ENCODE measurements at regions not wholly inside any gene's neighbourhood (a gene's known extent, or its start where the extent isn't known, plus 50 kb on each side); places are given as distances from the start of the nearest gene placed in this dataset.
"Not testable (repeated sequence)": the region's sequence is repeated elsewhere in the genome, so short reads cannot be mapped to it uniquely, and the experiment has no call there.

DNA sequence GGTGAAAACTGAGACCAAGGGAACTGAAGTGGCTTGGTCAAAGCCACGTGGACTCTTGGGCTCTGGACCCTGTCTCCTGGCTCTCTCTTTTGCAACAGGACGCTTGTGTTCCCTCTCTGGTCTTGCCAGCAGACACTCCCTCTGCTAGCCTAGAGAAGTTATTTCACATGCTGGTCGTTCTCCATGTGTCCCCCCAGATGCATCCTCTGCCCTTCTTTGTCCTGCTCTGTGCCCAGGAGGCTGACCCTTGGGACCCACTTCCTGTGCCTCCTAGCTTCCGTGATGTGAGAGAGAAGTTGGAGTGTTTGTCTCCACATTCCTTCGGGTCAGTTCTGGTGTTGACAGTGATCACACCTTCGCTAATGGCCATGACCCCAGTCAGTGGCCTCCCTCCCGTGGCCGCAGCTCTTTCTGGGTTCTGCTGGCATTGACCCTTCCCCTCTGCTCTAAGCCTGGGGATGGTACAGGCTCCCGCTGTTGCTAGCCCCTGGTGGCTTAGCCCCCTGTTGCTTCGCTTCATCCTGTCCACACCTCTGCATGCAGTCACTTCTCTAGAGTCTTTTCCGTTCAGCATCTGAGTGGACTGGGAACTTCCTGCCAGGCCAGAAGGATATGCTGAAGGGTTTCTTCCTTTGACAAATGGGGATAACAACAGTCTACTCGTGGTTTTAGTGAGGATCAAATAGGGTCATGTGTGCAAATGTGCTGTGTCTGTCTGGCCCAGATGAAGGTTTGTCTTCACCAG lies 70.1 kb upstream of the BMP2 start:
- no peak for DNase-seq (ENCODE audit: missing footprints)
- no peak for ATAC-seq
- intact Hi-C loops (cut with DNase I): no loop called here

DNA sequence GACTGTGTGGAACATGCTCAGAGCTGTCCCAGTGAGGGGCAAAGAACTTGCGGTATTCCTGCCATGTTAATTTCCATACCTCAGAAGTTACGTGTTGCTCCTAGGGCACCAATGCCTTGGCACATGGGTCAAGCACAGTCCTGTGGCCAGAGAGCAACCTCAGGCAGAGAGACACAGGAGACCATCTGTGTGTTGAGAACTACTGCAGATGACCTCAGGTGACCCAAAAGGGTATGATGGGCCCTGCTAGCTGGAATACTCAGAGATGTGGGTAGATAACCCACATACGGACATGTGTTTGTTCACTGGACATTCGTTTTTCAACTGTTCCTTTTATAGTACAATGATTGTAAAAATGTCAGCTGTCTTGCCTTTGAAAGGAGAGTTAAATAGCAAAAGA lies 71.5 kb upstream of the BMP2 start:
- DNase-seq (ENCODE audit: missing footprints) (no peak), ATAC-seq (no peak)
- intact Hi-C loops (cut with DNase I): no loop called here

DNA sequence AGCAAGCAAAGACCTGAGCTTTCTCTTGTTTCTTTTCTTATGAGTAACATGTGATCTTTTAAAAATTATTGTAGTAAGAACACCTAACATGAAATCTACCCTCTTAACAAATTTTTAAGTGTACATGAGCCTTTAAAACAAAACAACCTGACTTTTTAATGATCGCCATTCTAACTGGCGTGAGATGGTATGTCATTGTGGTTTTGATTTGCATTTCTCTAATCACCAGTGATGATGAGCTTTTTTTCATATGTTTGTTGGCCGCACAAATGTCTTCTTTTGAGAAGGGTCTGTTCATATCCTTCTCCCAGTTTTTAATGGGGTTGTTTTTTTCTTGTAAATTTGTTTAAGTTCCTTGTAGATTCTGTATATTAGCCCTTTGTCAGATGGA lies 73.7 kb upstream of the BMP2 start:
- intact Hi-C loops (cut with DNase I); DNase-seq (ENCODE audit: missing footprints); ATAC-seq: not testable (repeated sequence)

DNA sequence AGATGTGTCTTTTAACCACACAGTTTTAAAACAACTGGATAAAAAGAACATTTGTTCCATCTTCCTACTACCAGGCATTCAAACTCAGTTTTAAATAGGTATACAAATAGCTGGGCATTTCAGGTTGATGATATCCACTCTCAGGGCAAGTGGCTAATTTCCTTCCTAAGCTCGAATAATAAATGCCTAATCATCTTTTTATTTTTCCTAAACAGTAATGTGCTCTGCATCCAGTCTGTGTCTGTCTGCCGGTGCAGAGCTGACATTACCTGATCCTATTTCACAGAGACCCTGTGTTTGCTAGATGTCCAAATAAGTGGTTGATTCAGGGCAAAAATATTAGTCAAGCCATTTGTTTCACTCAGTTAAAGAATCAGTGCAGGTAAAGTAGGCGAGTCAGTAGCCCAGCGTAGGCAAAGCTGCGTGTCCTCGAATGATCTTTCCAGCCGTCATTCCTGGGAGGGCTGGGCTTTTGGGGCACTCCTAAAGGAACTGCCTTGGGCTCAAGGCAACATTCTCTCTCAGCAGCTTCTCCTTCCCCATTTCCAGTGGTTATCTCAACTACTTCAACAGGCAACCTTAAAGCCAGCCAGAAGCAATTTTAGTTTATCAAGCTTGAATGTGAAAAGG lies 74.2 kb upstream of the BMP2 start:
- intact Hi-C loops (cut with DNase I): no loop called here
- DNase-seq (ENCODE audit: missing footprints) (no peak), ATAC-seq (peak; percentile 63)

DNA sequence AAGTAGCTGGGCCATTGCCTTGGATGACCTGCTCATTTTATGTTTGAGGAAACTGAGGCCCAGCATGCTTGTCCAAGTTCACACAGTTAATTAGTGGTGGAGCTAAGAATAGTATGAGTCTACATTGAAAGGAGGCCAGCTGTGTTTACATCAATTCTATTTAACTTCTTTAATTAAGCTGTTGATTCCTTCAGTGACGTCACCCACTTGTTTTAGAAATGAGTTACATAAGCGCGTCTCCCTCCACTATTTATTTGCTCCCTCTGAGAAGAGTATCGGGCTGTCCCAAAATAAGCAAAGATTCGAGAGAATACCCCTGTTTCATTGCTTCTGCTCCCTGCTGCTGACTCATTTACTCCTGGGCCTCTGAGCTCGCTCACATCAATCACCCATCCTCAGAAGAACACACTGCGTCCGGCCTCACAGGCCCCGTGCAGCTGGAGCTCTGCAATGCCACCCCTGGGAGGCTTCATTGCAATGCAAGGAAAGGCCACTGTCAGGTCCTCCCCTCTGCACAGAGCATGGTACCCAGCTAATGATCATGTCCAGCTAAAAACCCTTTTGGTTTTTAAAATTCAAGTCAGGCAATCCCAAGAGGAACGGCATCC lies 74.8 kb upstream of the BMP2 start:
- intact Hi-C loops (cut with DNase I): no loop called here
- ATAC-seq (peak; percentile 76), DNase-seq (ENCODE audit: missing footprints) (no peak)

DNA sequence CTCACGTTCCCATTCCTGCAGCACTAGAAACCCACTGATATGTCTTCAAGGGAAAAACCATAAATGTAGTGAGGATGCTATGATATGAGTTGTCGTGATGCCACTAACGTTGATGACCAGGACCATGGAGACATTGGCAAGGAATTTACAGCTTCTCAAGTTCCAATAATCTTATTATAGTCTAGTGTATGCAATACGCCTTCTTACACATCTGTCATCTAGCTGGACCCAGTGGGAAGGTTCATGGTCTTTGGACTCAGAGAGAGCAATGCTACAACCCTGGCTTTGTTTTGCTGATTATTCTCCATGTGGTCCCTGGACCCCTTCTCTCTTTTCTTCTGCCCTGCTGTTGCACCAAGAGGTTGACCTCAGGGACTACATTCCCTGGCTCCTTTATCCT lies 76.0 kb upstream of the BMP2 start:
- ATAC-seq: no peak
- intact Hi-C loops (cut with DNase I): no loop called here

DNA sequence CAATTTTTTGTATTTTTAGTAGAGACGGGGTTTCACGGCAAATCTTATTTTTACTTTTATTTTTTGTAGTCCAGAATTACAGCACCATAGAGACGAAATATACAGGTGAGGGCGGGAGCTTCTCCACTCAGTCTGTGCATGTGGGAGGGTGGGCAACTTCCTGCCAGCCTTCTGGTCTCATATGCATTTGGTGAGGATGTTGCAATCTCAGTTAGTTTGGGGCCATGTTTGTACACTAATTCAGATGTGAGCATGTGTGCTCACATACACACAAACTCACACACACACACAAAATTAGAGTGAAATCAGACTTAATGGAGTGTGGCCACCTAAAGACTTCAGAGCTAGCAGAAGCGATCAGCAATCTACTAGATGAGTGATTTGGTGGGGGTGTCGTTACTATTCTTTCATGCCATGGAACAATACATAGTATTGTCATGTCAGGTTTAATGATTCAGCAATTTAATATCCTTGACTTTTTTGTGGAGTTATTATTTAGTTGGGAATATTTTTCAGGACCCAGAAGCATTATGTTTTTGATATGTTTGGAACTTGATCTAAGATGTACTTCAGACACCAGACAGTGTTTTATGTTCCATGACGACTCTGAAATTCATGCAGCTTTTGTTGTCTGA lies 78.0 kb upstream of the BMP2 start:
- ATAC-seq (no peak), DNase-seq (ENCODE audit: missing footprints) (no peak)
- intact Hi-C loops (cut with DNase I): no loop called here

More for the DNA sequence above, 76.0 kb upstream of the BMP2 start:
- DNase-seq (ENCODE audit: missing footprints): no peak

DNA sequence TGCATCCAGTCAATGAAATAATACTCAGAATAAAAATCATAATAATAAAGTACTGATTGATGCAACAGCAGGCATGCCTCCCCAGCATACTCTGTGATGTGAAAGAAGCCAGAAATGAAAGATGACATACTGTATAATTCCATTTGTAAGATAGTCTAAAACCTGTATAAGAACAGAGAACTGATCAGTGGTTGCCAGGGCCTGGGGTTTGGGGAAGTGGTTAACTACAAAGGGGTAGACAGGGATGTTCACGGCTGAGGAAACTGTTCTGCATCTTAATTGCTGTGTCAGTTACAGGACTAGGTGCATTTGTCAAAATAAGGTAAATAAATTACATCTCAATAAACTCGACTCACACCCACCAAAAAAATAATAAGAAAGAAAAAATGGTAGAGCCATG lies 81.3 kb upstream of the BMP2 start:
- DNase-seq (ENCODE audit: missing footprints) (no peak), ATAC-seq (no peak)
- intact Hi-C loops (cut with DNase I): no loop called here

DNA sequence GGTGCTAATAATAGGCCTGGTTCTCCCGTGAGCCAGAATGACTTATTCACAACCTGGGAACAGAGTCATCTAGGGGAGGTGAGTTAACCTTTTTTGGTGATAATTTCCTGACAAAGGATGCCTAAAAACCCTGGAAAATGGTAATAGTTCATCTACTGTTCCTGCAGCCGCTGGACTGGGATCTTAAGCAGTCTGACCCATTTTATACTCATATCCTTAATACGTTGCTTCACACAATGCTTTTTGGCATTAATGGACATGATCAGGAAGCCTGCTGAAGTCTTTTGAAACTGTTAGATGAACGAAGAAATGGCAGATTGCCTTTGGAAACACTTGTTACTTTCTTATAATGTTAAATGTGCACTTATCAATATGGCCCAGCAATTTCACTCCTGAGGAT lies 81.9 kb upstream of the BMP2 start:
- DNase-seq (ENCODE audit: missing footprints): no peak
- no peak for ATAC-seq
- intact Hi-C loops (cut with DNase I): no loop called here

DNA sequence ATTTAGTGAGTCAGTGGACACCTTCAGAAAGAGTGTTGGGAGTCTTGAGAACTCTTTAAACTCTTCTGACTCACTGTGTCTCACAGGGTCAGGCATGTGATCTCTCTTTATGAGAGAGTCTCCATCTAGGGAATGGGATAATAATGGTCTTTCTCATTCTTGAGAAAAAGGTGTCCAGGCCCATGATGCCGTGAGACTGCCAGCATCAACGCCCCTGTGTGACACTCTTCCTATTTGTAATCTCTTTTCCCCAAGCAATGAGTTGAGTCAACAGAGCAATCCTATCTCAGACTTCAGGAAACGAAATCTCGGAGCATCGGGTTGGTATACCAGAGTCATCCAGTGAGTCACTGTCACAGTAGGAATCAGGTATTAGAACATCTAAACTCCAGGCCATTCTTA lies 82.3 kb upstream of the BMP2 start:
- DNase-seq (ENCODE audit: missing footprints): no peak
- ATAC-seq: no peak
- intact Hi-C loops (cut with DNase I): no loop called here

DNA sequence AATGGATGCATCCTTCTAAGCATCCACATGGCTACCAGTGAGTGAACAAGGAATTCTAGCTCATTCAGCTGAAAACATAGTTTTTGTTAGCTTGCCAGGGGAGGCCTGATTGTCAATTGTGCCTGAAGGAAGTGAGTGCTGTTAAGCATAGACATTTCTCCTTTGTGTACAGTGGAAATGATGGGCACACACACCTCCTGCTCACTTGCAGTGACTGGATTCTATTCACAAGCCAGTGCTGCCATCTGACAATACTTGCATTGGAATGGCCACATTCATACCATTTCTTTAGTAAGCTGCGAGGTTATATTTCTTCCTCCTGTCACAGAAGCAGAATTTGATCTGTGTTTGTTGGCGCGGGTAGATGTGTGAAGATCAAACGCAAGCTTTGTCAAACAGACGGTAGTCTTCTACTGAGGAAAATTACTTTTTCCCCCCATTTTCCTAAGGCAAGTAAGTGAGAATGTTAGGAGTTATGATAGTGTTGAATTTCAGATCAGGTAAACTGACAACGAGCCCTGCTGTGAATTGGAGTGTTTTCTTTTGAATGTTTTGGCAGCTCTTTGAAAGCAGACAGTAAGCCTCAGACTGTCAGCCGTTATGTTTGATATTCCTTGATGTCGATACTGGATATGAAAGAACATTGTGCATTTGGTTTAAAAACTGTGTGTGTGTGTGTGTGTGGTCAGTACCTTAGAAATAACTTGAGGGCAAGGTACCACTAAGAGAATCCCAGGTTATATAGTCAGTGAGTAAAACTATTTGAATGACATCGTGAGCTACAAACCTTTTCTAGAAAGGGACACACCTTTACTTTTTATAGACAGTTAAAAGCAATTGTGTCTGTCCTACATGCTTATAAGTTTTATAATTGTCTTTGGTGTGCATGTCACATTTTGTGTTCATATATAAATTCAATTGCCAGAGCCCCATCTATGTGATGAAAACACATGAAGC lies 84.2 kb upstream of the BMP2 start:
- DNase-seq (ENCODE audit: missing footprints): no peak
- no peak for ATAC-seq
- intact Hi-C loops (cut with DNase I): no loop called here

DNA sequence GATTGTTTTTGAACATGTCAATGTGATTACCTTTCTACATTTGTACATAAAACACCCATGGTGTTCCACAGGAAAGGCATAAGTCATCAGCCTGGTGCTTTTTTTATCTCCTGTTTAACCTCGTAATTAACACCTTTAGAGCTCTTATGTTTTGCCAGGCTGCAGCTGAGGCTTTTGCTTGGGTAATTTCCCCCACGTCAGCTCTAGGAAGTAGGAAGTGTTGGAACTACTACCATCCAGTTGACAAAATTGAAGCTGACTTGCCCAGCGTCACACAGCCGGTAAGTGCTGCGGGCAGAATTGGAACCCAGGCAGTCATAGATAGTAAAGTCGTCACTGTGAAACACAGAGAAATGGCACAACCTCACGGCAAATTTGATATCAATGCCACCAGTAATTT lies 86.6 kb upstream of the BMP2 start:
- ATAC-seq (no peak), DNase-seq (ENCODE audit: missing footprints) (no peak)
- intact Hi-C loops (cut with DNase I): no loop called here

DNA sequence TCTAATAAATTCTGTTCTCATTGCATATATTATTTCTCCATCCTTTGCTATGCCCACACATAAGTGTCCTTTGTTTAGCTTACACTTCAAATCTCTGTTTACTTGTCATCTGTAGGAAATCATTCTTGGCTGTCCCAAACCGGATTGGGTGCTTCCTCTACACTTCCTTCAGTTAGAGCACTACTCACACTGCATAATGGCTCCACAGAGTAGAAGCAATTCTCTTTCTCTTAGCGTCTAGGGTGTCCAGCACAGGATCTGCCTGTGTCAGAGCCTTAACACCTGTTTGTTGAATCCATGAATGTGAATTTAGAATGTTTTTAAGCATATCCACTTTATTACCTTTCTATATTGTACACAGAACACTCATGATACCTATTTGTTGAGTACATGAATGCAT lies 87.0 kb upstream of the BMP2 start:
- intact Hi-C loops (cut with DNase I): no loop called here
- ATAC-seq (no peak), DNase-seq (ENCODE audit: missing footprints) (no peak)

DNA sequence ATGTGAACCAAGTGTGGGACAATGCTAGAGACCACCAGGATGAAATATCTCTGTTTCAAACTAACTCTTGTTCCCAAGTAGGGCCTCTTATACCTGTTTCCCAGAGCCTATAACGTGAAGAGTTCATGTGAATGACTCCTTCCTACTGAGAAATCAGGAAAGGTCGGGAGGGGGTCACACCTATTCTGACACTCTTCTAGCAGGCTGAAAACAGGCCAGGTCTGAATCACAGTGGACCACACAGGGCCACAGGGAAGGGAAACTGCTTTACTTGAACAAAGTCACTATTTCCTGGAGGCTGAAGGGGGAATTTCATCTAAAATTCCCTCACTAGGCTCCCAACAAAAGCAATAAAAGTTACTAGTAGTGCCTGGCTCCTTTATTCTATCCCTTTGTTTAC lies 88.4 kb upstream of the BMP2 start:
- intact Hi-C loops (cut with DNase I): no loop called here
- no peak for DNase-seq (ENCODE audit: missing footprints)
- no peak for ATAC-seq

DNA sequence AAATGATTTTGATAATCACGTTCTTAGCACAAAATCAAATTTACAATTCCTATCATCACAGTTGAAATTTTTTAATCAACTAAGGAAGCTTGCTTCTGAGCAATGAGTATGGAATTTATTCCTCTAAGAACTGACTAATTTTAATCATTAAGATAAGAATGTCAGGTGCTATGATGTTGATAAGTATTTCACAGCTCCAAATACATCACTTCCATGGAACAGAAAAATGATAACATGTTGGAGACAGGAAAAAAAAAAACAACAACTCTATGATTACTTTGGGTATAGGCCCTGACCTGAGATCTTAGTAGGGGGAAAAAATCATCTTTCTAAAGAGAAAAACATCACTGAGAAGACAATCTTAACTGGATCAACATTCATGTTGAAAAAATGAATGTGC lies 89.4 kb upstream of the BMP2 start:
- DNase-seq (ENCODE audit: missing footprints) (no peak), ATAC-seq (no peak)
- intact Hi-C loops (cut with DNase I): no loop called here

DNA sequence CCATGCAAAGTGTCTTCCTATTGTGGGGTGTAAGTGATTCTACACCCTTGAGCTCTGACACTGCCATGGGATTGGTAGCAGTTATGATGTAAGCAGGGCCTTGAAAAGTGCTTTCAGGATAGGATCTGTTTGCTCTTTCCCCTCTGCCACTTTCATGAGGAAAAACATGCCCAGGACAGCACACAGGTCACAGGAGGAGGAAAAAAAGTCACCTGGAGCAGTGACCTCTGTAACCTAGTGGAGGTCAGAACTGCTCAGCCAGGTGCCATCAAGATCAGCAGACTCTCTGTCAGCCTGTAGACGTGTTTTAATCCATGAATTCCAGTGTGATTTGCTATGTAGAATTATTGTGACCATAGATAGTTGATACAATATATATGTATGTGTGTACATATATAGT lies 92.7 kb upstream of the BMP2 start:
- intact Hi-C loops (cut with DNase I): no loop called here
- DNase-seq (ENCODE audit: missing footprints): no peak
- ATAC-seq: no peak

DNA sequence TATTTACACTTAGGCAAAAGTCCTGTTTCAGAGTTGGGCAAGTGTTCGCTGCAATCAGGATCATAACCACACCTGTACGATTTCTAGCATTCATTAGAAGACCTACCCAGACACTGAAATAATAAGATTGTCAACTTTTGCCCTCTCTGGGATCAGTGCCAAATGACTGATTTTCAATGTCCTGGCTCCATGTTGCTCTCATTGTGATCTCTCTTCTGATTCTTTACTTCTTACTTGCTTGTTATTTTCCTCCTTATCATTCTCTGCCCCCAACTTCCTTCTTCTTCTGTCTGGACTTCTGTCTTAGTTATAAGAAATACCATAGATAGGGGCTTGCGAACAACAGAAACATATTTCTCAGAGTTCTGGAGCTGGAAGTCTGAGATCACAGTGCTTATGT lies 94.4 kb upstream of the BMP2 start:
- intact Hi-C loops (cut with DNase I): no loop called here
- no peak for ATAC-seq
- no peak for DNase-seq (ENCODE audit: missing footprints)

DNA sequence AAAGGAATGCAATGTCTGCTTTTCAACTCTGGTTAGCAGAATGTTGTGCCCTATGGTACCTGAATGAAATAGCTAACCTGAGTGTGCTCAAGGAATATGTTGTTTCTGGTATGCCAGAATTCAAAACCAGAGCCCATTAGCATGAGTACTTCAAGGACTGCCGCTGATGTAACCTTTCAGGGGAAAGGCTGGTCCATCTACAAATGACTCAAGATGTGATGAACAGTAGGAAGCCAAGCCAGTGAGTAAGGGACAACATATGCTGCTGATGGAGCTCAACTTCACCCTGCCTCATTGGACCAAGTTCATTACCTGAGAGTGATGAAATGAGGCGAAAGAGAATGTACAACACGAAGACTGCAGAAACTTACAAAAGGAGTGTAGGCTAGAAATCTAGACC lies 95.7 kb upstream of the BMP2 start:
- intact Hi-C loops (cut with DNase I): no loop called here
- ATAC-seq (no peak), DNase-seq (ENCODE audit: missing footprints) (no peak)

DNA sequence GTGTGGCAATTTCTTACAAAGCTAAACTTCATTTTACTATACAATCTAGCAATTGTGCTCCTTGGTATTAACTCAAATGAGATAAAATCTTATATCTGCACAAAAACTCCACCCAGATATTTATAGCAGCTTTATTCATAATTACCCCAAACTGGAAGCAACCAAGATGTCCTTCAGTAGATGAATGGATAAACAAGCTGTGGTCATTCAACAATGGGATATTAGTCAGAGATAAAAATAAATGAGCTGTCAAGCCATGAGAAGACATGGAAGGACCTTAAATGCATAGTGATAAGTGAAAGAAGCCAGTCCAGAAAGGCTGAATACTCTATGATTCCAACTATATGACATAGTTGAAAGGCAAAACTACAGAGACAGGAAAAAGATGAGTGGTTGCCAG lies 98.9 kb upstream of the BMP2 start:
- intact Hi-C loops (cut with DNase I): no loop called here
- DNase-seq (ENCODE audit: missing footprints): no peak
- ATAC-seq: no peak

Measured in Right ventricle myocardium inferior (tissue), 1 donor.